Mesendoderm (in vitro differentiated cells): ENCODE measurements at regions not wholly inside any gene's neighbourhood (a gene's known extent, or its start where the extent isn't known, plus 50 kb on each side); places are given as distances from the start of the nearest gene placed in this dataset.

ENCODE experiments used
- DNase-seq: peaks from one replicate; pipeline ENCODE4 v3.0.0; 2013
- H2AK5ac ChIP-seq: 2 replicates; pipeline ENCODE4 v1.6.1; 2013; ENCODE audit warnings: low read length, inconsistent platforms
- H2BK120ac ChIP-seq: 2 replicates; pipeline ENCODE4 v1.6.1; 2013; ENCODE audit warnings: low read depth, mild to moderate bottlenecking, low read length, moderate library complexity, mixed read lengths
- H2BK15ac ChIP-seq: replicated peaks from 2 replicates; pipeline ENCODE4 v1.6.1; 2013; ENCODE audit warnings: low read depth, mild to moderate bottlenecking, moderate library complexity
- H2BK5ac ChIP-seq: 2 replicates; pipeline ENCODE4 v1.6.1; 2013; ENCODE audit warnings: low read length, inconsistent platforms
- H3K18ac ChIP-seq: 2 replicates; pipeline ENCODE4 v1.6.1; 2013; ENCODE audit warnings: mild to moderate bottlenecking, low read length, mixed read lengths
- H3K23ac ChIP-seq: one replicate; pipeline ENCODE4 v1.6.1; 2013; ENCODE audit warnings: low read length
- H3K27ac ChIP-seq: 2 replicates; pipeline ENCODE4 v1.5.1; 2013; ENCODE audit warnings: low read depth, mild to moderate bottlenecking, inconsistent platforms, low read length, moderate library complexity
- H3K27me3 ChIP-seq: 2 replicates; pipeline ENCODE4 v1.6.1; 2013; ENCODE audit warnings: low read length, control low read depth, mild to moderate bottlenecking, inconsistent platforms; ENCODE audit not compliant: insufficient read depth, poor library complexity
- H3K36me3 ChIP-seq: 2 replicates; pipeline ENCODE4 v1.6.1; 2013; ENCODE audit warnings: low read length, inconsistent platforms; ENCODE audit not compliant: control insufficient read depth, insufficient read depth
- H3K4ac ChIP-seq: one replicate; pipeline ENCODE4 v1.6.1; 2013; ENCODE audit warnings: low read depth, mild to moderate bottlenecking, low read length, moderate library complexity
- H3K4me1 ChIP-seq: 2 replicates; pipeline ENCODE4 v1.6.1; 2013; ENCODE audit warnings: low read depth, low read length, inconsistent platforms; ENCODE audit not compliant: control insufficient read depth
- H3K4me2 ChIP-seq: 2 replicates; pipeline ENCODE4 v1.6.1; 2013; ENCODE audit warnings: low read length
- H3K4me3 ChIP-seq: 2 replicates; pipeline ENCODE4 v1.5.1; 2013; ENCODE audit warnings: mild to moderate bottlenecking, low read length
- H3K56ac ChIP-seq: one replicate; pipeline ENCODE4 v1.6.1; 2013; ENCODE audit warnings: low read length
- H3K79me1 ChIP-seq: 2 replicates; pipeline ENCODE4 v1.6.1; 2013; ENCODE audit warnings: low read length, inconsistent platforms
- H3K79me2 ChIP-seq: 2 replicates; pipeline ENCODE4 v1.6.1; 2013; ENCODE audit warnings: mild to moderate bottlenecking, low read length; ENCODE audit not compliant: control insufficient read depth, insufficient read depth
- H3K9ac ChIP-seq: 2 replicates; pipeline ENCODE4 v1.6.1; 2013; ENCODE audit warnings: low read length, inconsistent platforms
- H4K5ac ChIP-seq: one replicate; pipeline ENCODE4 v1.6.1; 2013; ENCODE audit warnings: low read length
- H4K8ac ChIP-seq: one replicate; pipeline ENCODE4 v1.6.1; 2013; ENCODE audit warnings: low read depth, mild to moderate bottlenecking, control low read depth, low read length, moderate library complexity
- WGBS: extraction: QIAGEN DNeasy Blood & Tissue Kit; methylation state at CpG from one replicate; pipeline ENCODE4 v1.1.7; 2013; ENCODE audit warnings: low lambda C conversion rate, missing lambda C conversion rate; ENCODE audit not compliant: insufficient coverage; ENCODE audit errors: extremely low coverage; 5-methylcytosine and 5-hydroxymethylcytosine counted together

- H3K79me1 ChIP-seq = no peaks in the 10 kb centered on the region
- H2BK15ac ChIP-seq = no peak overlapping the region
- H3K79me2 ChIP-seq = no peaks in the 10 kb centered on the region
- no peak overlapping the region for H3K56ac ChIP-seq
- no peak overlapping the region for H4K8ac ChIP-seq
- H3K4me2 ChIP-seq = no peak overlapping the region
- H2BK5ac ChIP-seq = no peak overlapping the region
- no peaks in the 10 kb centered on the region for H3K36me3 ChIP-seq
- H3K27ac ChIP-seq = no peak overlapping the region
- no peaks in the 10 kb centered on the region for H3K27me3 ChIP-seq
- H3K4ac ChIP-seq = no peak overlapping the region
- no peak overlapping the region for H3K18ac ChIP-seq
- WGBS = no CpG with 5 or more reads among the region's 8 CpGs
- H3K4me3 ChIP-seq = no peak overlapping the region
- no peak for DNase-seq
- no peak overlapping the region for H2BK120ac ChIP-seq
- H3K23ac ChIP-seq = no peak overlapping the region
- H2AK5ac ChIP-seq = no peak overlapping the region
- H3K4me1 ChIP-seq = peaks cover 7% of the 10 kb centered on the region
- no peak overlapping the region for H4K5ac ChIP-seq
- H3K9ac ChIP-seq = no peak overlapping the region
Observed at GRCh38 chr6:14038467-14039437, 78.8 kb upstream of the CD83 start.

- H4K5ac ChIP-seq = no peak overlapping the region
- H3K9ac ChIP-seq = no peak overlapping the region
- no peak overlapping the region for H2BK15ac ChIP-seq
- no peak overlapping the region for H4K8ac ChIP-seq
- H3K18ac ChIP-seq = no peak overlapping the region
- H3K23ac ChIP-seq = no peak overlapping the region
- no peak overlapping the region for H2BK5ac ChIP-seq
- H3K4me3 ChIP-seq = no peak overlapping the region
- no peak overlapping the region for H3K27ac ChIP-seq
- no peaks in the 10 kb centered on the region for H3K79me2 ChIP-seq
- no peak overlapping the region for H3K56ac ChIP-seq
- no peak overlapping the region for H2BK120ac ChIP-seq
- no peaks in the 10 kb centered on the region for H3K79me1 ChIP-seq
- no peak overlapping the region for H3K4me2 ChIP-seq
- H3K4me1 ChIP-seq = peaks cover 7% of the 10 kb centered on the region
- no peaks in the 10 kb centered on the region for H3K36me3 ChIP-seq
- no peak overlapping the region for H3K4ac ChIP-seq
- H3K27me3 ChIP-seq = no peaks in the 10 kb centered on the region
- H2AK5ac ChIP-seq = no peak overlapping the region
- no peak for DNase-seq
Observed at GRCh38 chr6:14040042-14040441, 77.5 kb upstream of the CD83 start.

- no peak overlapping the region for H2BK120ac ChIP-seq
- H3K4me2 ChIP-seq = no peak overlapping the region
- H2AK5ac ChIP-seq = no peak overlapping the region
- no peak overlapping the region for H3K18ac ChIP-seq
- H4K8ac ChIP-seq = no peak overlapping the region
- no peak overlapping the region for H3K27ac ChIP-seq
- H3K23ac ChIP-seq = no peak overlapping the region
- no peak overlapping the region for H2BK5ac ChIP-seq
- no CpG with 5 or more reads among the region's 8 CpGs for WGBS
- H3K36me3 ChIP-seq = no peaks in the 10 kb centered on the region
- H3K9ac ChIP-seq = no peak overlapping the region
- H2BK15ac ChIP-seq = no peak overlapping the region
- H3K4me1 ChIP-seq = no peaks in the 10 kb centered on the region
- no peak overlapping the region for H3K4ac ChIP-seq
- no peaks in the 10 kb centered on the region for H3K79me2 ChIP-seq
- DNase-seq = peak; percentile 62
- H4K5ac ChIP-seq = no peak overlapping the region
- H3K79me1 ChIP-seq = no peaks in the 10 kb centered on the region
- H3K4me3 ChIP-seq = no peak overlapping the region
- H3K27me3 ChIP-seq = no peaks in the 10 kb centered on the region
- no peak overlapping the region for H3K56ac ChIP-seq
Observed at GRCh38 chr6:14046476-14047068, 71.0 kb upstream of the CD83 start.

GRCh38 chr6:14047151-14047740 lies 70.3 kb upstream of the CD83 start:
- no peak overlapping the region for H2BK15ac ChIP-seq
- H2BK120ac ChIP-seq = no peak overlapping the region
- H3K36me3 ChIP-seq = no peaks in the 10 kb centered on the region
- H3K4me3 ChIP-seq = no peak overlapping the region
- no peaks in the 10 kb centered on the region for H3K79me2 ChIP-seq
- no peak overlapping the region for H3K56ac ChIP-seq
- no CpG with 5 or more reads among the region's 5 CpGs for WGBS
- H4K5ac ChIP-seq = no peak overlapping the region
- H3K4me2 ChIP-seq = no peak overlapping the region
- H3K9ac ChIP-seq = no peak overlapping the region
- no peak overlapping the region for H2AK5ac ChIP-seq
- no peaks in the 10 kb centered on the region for H3K27me3 ChIP-seq
- no peak overlapping the region for H3K27ac ChIP-seq
- H3K23ac ChIP-seq = no peak overlapping the region
- H3K79me1 ChIP-seq = no peaks in the 10 kb centered on the region
- no peak for DNase-seq
- no peak overlapping the region for H4K8ac ChIP-seq
- no peak overlapping the region for H3K4ac ChIP-seq
- no peaks in the 10 kb centered on the region for H3K4me1 ChIP-seq
- no peak overlapping the region for H3K18ac ChIP-seq
- no peak overlapping the region for H2BK5ac ChIP-seq

- H3K36me3 ChIP-seq = no peaks in the 10 kb centered on the region
- H3K56ac ChIP-seq = no peak overlapping the region
- no peak overlapping the region for H3K4me3 ChIP-seq
- H3K18ac ChIP-seq = no peak overlapping the region
- no peak overlapping the region for H3K27ac ChIP-seq
- no peak overlapping the region for H2BK5ac ChIP-seq
- H2AK5ac ChIP-seq = no peak overlapping the region
- no peak for DNase-seq
- no peak overlapping the region for H3K4me2 ChIP-seq
- H3K79me2 ChIP-seq = no peaks in the 10 kb centered on the region
- H4K8ac ChIP-seq = no peak overlapping the region
- no peak overlapping the region for H3K23ac ChIP-seq
- H3K27me3 ChIP-seq = no peaks in the 10 kb centered on the region
- no peak overlapping the region for H3K9ac ChIP-seq
- H2BK15ac ChIP-seq = no peak overlapping the region
- no peak overlapping the region for H4K5ac ChIP-seq
- no peak overlapping the region for H2BK120ac ChIP-seq
- no peak overlapping the region for H3K4ac ChIP-seq
- WGBS = no CpG with 5 or more reads among the region's 3 CpGs
- no peaks in the 10 kb centered on the region for H3K4me1 ChIP-seq
- H3K79me1 ChIP-seq = no peaks in the 10 kb centered on the region
Observed at GRCh38 chr6:14048837-14049236, 68.7 kb upstream of the CD83 start.
